ENCODE measurements at regions not wholly inside any gene's neighbourhood (a gene's known extent, or its start where the extent isn't known, plus 50 kb on each side); places are given as distances from the start of the nearest gene placed in this dataset.

DNA sequence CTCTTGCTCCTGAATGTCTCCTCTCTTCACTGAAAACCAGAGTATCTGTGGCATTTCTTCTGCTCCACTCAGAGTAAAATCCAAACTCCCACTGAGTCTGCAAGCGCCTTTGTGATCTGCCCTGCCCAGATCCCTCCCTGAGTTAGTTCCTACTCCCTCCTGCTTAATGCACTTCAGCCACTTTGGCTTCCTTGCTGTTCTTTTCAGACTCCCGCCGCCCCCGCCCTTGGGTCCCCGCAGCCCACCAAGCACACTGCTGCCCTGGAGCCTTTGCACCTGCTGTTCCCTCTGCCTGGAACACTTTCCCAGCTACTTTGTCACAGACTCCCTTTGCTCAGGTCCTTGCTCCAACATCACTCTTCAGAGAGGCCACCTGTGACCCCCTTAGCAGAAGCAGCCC is 127.2 kb upstream of the SLC25A48 start:
- H3K9ac ChIP-seq (ENCODE audit: insufficient read length), result no peak overlapping the region
- no peak for TF ChIP-seq POLR2AphosphoS5 (IDR thresholded peaks at IDR 0.05; ENCODE audit: borderline replicate concordance, low read depth, low read length)
- TF ChIP-seq FOXP2 (optimal IDR thresholded peaks at IDR 0.05; ENCODE audit: control extremely low read depth, extremely low read length, insufficient read depth), result no peak
- no peak for TF ChIP-seq EZH2 (IDR thresholded peaks at IDR 0.05)
- no peak for DNase-seq (ENCODE audit: low read depth, low spot score)
- no peaks in the 10 kb centered on the region for H3K9me3 ChIP-seq (ENCODE audit: low read depth, low read length)
- no peaks in the 10 kb centered on the region for H3K36me3 ChIP-seq (ENCODE audit: insufficient read depth, low read length)
- no peak overlapping the region for H3K4me3 ChIP-seq
- no peak overlapping the region for H3K27ac ChIP-seq

DNA sequence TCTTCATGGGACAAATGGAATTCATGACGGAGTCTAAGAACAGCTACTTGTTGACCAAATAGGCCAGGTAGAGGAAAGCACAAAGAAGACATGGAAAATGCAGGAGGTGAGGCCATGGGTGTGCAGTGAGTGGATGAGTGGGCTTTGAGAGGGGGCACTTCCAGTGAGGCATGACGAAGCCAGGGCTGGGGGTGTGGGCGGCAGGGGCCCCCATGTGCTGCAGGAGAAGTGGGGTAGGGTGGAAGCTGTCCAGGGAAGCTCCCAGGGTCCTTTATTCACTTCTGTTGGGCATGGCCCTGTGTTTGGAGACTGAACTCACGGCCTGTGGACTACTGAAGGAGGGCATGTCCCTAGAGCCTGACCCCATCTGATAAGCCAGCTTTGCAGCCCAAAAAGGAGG is 127.6 kb upstream of the SLC25A48 start:
- TF ChIP-seq POLR2AphosphoS5 (IDR thresholded peaks at IDR 0.05; ENCODE audit: borderline replicate concordance, low read depth, low read length), result no peak
- no peak for TF ChIP-seq EZH2 (IDR thresholded peaks at IDR 0.05)
- TF ChIP-seq FOXP2 (optimal IDR thresholded peaks at IDR 0.05; ENCODE audit: control extremely low read depth, extremely low read length, insufficient read depth), result no peak

DNA sequence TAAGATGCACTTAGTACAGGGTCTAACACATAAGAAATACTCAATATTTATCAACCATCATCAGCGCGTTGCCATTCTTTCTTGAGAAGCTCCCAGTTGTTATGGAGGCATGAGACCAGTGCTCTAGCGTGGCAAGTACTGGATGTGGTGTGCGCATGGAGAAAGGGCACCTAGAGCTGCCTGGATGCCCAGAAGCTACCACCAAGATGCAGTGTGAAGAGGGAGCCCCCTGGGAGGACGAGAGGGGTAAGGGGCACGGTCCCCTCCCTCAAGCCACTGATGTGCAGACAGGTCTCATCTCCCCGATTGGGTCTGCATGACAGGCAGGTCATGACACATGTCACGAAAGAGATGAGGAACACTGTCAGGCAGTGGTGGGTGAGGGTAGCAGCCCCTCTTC is 127.7 kb upstream of the CXCL14 start:
- Histone ChIP-seq H3K9me3 (ENCODE audit: low read depth, low read length) (no peaks in the 10 kb centered on the region), H3K9ac (ENCODE audit: insufficient read length) (no peak overlapping the region), H3K36me3 (ENCODE audit: insufficient read depth, low read length) (no peaks in the 10 kb centered on the region), H3K27ac (no peak overlapping the region), H3K4me3 (no peak overlapping the region)
- no peak for DNase-seq (ENCODE audit: low read depth, low spot score)
- no peak for TF ChIP-seq POLR2AphosphoS5 (IDR thresholded peaks at IDR 0.05; ENCODE audit: borderline replicate concordance, low read depth, low read length)
- no peak for TF ChIP-seq EZH2 (IDR thresholded peaks at IDR 0.05)
- TF ChIP-seq FOXP2 (optimal IDR thresholded peaks at IDR 0.05; ENCODE audit: control extremely low read depth, extremely low read length, insufficient read depth), result no peak

More for the DNA sequence above, 127.6 kb upstream of the SLC25A48 start:
- no peak overlapping the region for H3K9ac ChIP-seq (ENCODE audit: insufficient read length)
- H3K4me3 ChIP-seq, result no peak overlapping the region
- H3K27ac ChIP-seq, result no peak overlapping the region
- no peak for DNase-seq (ENCODE audit: low read depth, low spot score)
- no peaks in the 10 kb centered on the region for H3K9me3 ChIP-seq (ENCODE audit: low read depth, low read length)
- H3K36me3 ChIP-seq (ENCODE audit: insufficient read depth, low read length), result no peaks in the 10 kb centered on the region

DNA sequence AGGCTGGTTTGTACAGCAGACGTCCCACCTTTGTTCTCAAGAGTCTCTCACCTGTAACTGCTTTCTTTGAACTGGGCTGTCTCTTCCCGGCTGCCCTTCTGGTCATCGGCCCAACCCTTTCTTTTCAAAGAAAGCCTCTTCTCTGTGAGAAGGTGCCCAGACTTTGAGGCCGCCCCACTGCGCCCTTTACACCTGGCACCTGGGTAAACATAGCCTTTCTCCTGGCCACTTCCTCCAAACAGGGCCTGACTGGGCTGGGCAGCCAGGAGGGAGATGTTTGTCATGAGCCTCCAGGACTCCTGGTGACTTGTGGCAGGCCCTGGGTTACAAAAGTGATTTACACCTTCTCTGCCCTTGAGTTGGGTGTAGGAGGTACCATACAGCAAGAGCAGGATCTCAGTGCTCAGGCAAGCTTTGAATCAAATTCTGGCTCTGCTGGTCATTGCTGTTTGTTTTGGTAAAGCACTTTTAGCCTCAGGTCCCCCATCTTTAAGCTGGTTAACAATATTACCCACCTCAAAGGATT is 127.2 kb upstream of the CXCL14 start:
- Histone ChIP-seq H3K9ac (ENCODE audit: insufficient read length) (no peak overlapping the region), H3K27ac (no peak overlapping the region), H3K9me3 (ENCODE audit: low read depth, low read length) (no peaks in the 10 kb centered on the region), H3K36me3 (ENCODE audit: insufficient read depth, low read length) (no peaks in the 10 kb centered on the region), H3K4me3 (no peak overlapping the region)
- DNase-seq (ENCODE audit: low read depth, low spot score), result no peak
- TF ChIP-seq FOXP2 (optimal IDR thresholded peaks at IDR 0.05; ENCODE audit: control extremely low read depth, extremely low read length, insufficient read depth) (no peak), EZH2 (IDR thresholded peaks at IDR 0.05) (no peak), POLR2AphosphoS5 (IDR thresholded peaks at IDR 0.05; ENCODE audit: borderline replicate concordance, low read depth, low read length) (no peak)

DNA sequence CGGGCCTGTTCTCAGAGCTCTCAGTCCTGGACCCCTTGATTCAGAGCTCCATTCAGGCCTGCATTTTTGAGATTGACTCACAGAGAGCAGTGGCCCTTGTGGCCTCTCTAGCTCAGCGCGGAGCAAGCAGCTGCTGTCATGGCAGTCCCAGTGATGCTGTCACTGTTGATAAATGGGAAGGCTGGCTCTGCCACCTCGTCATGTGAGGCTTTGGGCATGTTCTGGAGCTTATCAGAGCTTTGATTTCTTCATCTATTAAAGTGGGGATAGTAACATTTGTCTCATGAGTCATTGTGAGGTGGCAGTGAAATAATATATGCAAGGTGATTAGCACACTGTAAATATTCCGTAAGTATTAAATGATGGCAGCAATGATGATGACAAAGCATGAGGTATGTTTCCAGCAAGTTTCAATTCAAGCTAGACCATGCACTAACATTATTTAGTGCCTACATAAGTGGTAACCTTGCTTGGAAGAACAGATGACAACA is 126.4 kb upstream of the CXCL14 start:
- H3K4me3 ChIP-seq, result no peak overlapping the region
- H3K9ac ChIP-seq (ENCODE audit: insufficient read length), result no peak overlapping the region
- DNase-seq (ENCODE audit: low read depth, low spot score), result no peak
- H3K9me3 ChIP-seq (ENCODE audit: low read depth, low read length), result no peaks in the 10 kb centered on the region
- TF ChIP-seq POLR2AphosphoS5 (IDR thresholded peaks at IDR 0.05; ENCODE audit: borderline replicate concordance, low read depth, low read length), result no peak
- no peak for TF ChIP-seq FOXP2 (optimal IDR thresholded peaks at IDR 0.05; ENCODE audit: control extremely low read depth, extremely low read length, insufficient read depth)
- TF ChIP-seq EZH2 (IDR thresholded peaks at IDR 0.05), result no peak
- H3K27ac ChIP-seq, result no peak overlapping the region
- no peaks in the 10 kb centered on the region for H3K36me3 ChIP-seq (ENCODE audit: insufficient read depth, low read length)

DNA sequence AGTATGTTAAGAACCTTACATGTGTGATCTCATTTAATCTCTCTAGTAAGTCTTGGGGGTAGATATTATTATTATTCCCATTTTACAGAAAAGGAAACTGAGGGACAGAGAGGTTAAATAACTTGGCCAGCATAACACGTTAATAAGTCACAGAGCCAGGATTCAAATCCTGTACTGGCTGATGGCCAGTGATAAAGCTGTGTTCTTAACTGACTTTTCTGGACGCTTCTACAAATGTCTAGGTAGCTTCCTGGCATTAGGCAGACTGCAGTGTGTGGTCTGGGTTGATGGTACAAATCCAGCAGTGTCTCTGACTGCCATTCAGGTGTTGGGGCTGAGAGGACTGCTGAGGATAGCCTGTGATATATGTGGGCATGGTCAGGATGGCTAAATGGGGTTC is 125.8 kb upstream of the CXCL14 start:
- Histone ChIP-seq H3K4me3 (no peak overlapping the region), H3K9ac (ENCODE audit: insufficient read length) (no peak overlapping the region), H3K27ac (no peak overlapping the region), H3K36me3 (ENCODE audit: insufficient read depth, low read length) (no peaks in the 10 kb centered on the region), H3K9me3 (ENCODE audit: low read depth, low read length) (no peaks in the 10 kb centered on the region)
- no peak for TF ChIP-seq EZH2 (IDR thresholded peaks at IDR 0.05)
- no peak for TF ChIP-seq FOXP2 (optimal IDR thresholded peaks at IDR 0.05; ENCODE audit: control extremely low read depth, extremely low read length, insufficient read depth)
- no peak for TF ChIP-seq POLR2AphosphoS5 (IDR thresholded peaks at IDR 0.05; ENCODE audit: borderline replicate concordance, low read depth, low read length)
- DNase-seq (ENCODE audit: low read depth, low spot score), result no peak

DNA sequence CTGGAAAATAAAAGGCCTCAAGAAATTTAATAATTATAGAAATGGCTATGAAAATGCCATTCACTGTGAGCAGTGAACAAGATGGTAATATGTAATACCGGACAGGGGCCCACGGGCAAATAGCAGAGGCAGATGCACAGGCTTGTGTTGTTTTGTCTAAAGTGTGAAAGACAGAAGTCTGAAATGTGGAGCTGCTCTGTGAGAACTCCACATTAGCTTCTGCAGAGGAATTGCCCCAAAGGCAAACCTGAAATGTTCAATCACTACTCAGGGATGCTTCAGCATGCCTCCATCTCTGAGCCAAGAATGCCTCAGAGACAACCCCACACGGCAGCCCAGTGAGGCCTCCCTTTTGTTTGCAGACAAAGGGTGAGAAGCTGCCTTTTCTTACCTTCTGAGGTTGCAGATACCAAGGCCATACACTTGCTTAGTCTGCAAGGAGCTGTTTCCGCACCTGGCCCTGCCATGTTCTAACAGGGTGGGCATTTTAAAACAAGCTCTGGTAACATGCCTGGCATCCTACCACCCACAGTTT is 124.3 kb upstream of the CXCL14 start:
- no peak for DNase-seq (ENCODE audit: low read depth, low spot score)
- Histone ChIP-seq H3K4me3 (no peak overlapping the region), H3K27ac (no peak overlapping the region), H3K9ac (ENCODE audit: insufficient read length) (no peak overlapping the region), H3K9me3 (ENCODE audit: low read depth, low read length) (no peaks in the 10 kb centered on the region), H3K36me3 (ENCODE audit: insufficient read depth, low read length) (no peaks in the 10 kb centered on the region)
- TF ChIP-seq POLR2AphosphoS5 (IDR thresholded peaks at IDR 0.05; ENCODE audit: borderline replicate concordance, low read depth, low read length), result no peak

DNA sequence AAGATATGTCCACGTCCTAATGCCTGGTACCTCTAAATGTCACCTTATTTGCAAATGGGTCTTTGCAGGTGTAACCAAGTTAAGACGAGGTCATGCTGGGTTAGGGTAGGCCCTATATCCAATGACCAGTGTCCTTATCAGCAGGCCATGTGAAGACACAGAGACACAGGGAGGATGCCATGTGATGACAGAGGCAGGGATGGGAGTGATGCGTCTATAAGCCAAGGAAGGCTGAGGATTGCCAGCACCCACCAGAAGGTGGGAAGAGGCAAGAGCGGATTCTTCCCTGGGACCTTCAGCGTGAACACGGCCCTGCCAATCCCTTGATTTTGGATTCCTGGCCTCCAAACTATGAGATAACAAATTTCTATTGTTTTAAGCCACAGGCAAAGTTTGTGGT is 123.4 kb upstream of the CXCL14 start:
- no peak for TF ChIP-seq FOXP2 (optimal IDR thresholded peaks at IDR 0.05; ENCODE audit: control extremely low read depth, extremely low read length, insufficient read depth)
- no peak for TF ChIP-seq EZH2 (IDR thresholded peaks at IDR 0.05)
- no peak for TF ChIP-seq POLR2AphosphoS5 (IDR thresholded peaks at IDR 0.05; ENCODE audit: borderline replicate concordance, low read depth, low read length)
- Histone ChIP-seq H3K36me3 (ENCODE audit: insufficient read depth, low read length) (no peaks in the 10 kb centered on the region), H3K9ac (ENCODE audit: insufficient read length) (no peak overlapping the region), H3K9me3 (ENCODE audit: low read depth, low read length) (no peaks in the 10 kb centered on the region), H3K27ac (no peak overlapping the region), H3K4me3 (no peak overlapping the region)
- DNase-seq (ENCODE audit: low read depth, low spot score), result no peak

DNA sequence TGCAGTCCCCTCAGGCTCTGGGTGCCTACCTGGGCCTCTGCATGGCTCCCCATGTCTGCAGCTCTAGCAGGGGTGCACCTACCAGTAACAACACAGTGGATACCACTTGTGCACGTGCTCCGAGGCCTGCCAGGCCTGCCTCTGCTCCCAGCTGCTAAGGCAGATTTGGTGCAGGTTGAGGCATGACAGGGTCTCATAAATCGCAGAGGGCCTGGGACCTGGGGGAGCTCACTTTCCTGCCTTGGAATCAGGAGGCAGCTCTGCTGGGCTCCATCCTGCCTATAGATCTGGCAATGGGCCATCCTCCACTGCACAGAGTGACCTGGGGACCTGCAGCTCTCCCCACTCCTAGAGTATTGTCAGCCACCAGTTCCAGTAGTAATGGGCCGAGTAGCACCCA is 121.9 kb upstream of the CXCL14 start:
- TF ChIP-seq EZH2 (IDR thresholded peaks at IDR 0.05) (no peak), FOXP2 (optimal IDR thresholded peaks at IDR 0.05; ENCODE audit: control extremely low read depth, extremely low read length, insufficient read depth) (no peak), POLR2AphosphoS5 (IDR thresholded peaks at IDR 0.05; ENCODE audit: borderline replicate concordance, low read depth, low read length) (no peak)
- no peak for DNase-seq (ENCODE audit: low read depth, low spot score)
- Histone ChIP-seq H3K9ac (ENCODE audit: insufficient read length) (no peak overlapping the region), H3K9me3 (ENCODE audit: low read depth, low read length) (no peaks in the 10 kb centered on the region), H3K36me3 (ENCODE audit: insufficient read depth, low read length) (no peaks in the 10 kb centered on the region), H3K4me3 (no peak overlapping the region), H3K27ac (no peak overlapping the region)
